ENCODE measurements at regions not wholly inside any gene's neighbourhood (a gene's known extent, or its start where the extent isn't known, plus 50 kb on each side); places are given as distances from the start of the nearest gene placed in this dataset.

DNA sequence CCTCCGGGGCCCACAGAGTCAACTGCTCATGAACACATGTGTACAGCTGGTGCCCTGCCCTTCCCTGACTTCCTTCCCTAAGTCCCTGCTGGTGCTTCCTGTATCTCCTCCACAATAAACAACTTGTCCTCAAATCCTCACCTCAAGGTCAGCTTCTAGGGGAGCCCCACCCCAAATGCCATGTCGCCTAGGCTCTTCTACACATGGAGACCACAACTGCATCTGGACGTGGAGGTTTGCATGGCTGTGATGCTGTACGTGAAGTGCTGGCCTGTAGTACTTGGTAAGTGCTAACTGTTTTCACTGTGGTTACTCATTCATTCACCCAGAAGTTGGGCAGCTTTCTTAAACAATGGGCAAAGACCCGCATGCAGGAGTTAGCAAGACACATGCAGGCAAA is 359.5 kb downstream of the SHANK2 start:
- no peaks in the 10 kb centered on the region for H3K4me1 ChIP-seq
- no peaks in the 10 kb centered on the region for H3K36me3 ChIP-seq
- TF ChIP-seq POLR2A (IDR thresholded peaks at IDR 0.05) (no peak), EP300 (IDR thresholded peaks at IDR 0.05) (no peak)
- TF ChIP-seq, protein P1, sequence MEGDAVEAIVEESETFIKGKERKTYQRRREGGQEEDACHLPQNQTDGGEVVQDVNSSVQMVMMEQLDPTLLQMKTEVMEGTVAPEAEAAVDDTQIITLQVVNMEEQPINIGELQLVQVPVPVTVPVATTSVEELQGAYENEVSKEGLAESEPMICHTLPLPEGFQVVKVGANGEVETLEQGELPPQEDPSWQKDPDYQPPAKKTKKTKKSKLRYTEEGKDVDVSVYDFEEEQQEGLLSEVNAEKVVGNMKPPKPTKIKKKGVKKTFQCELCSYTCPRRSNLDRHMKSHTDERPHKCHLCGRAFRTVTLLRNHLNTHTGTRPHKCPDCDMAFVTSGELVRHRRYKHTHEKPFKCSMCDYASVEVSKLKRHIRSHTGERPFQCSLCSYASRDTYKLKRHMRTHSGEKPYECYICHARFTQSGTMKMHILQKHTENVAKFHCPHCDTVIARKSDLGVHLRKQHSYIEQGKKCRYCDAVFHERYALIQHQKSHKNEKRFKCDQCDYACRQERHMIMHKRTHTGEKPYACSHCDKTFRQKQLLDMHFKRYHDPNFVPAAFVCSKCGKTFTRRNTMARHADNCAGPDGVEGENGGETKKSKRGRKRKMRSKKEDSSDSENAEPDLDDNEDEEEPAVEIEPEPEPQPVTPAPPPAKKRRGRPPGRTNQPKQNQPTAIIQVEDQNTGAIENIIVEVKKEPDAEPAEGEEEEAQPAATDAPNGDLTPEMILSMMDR (IDR thresholded peaks at IDR 0.05): no peak
- H3K9me3 ChIP-seq: peaks cover 0 to 22% (median 5%) of the 10 kb centered on the region in 4 donors
- 47 to 52% methylated on average over 5 of the region's 5 CpGs for WGBS, 2 donors
- H3K27me3 ChIP-seq: no peaks in the 10 kb centered on the region
- no peak overlapping the region for H3K4me3 ChIP-seq
- H3K27ac ChIP-seq: no peak overlapping the region
- DNase-seq (ENCODE audit: low spot score in 2 of 2): no peak

DNA sequence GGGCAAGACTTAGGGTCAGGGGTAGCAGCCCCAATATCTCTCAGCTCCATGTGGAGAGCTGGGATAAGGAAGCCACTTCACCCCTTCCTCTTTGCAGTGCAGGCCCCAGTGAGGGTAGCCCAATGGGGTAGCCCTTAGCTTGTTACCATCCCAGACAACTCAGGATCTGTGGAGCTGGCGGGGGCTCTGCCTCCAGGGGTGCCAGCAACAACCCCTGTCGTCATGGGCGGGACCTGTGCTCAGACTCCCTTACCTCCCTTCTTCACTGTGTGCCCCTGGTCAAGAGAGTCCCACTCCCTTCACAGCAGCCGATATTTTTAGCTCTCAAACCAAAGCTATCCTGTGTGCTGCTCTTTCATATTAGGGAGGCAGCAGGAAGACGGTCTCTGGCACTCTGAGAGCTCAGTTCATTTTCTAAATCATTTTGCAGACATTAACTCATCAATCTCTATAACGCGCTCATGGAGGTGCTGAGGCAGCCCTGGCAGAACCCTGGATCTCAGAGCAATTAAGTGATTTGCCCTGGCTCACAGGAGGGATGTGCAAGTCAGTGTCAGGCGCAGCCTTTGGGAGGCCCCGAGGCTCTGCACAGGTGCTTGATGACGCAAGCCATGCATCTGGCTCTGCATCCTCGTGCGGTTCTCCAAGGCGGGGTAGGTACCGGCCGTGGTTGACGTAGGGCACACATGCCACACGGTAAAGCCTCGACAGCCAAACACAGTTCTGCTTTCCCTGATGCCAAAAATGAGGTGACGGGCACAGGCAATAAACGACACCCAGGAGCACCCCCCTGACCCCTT is 357.6 kb downstream of the SHANK2 start:
- 83% methylated on average over 20 of the region's 20 CpGs for WGBS, 2 donors
- Histone ChIP-seq H3K36me3 (no peaks in the 10 kb centered on the region), H3K27me3 (no peaks in the 10 kb centered on the region), H3K9me3 (peaks cover 0 to 27% (median 8%) of the 10 kb centered on the region in 4 donors), H3K4me1 (no peaks in the 10 kb centered on the region), H3K27ac (no peak overlapping the region), H3K4me3 (no peak overlapping the region)
- DNase-seq (ENCODE audit: low spot score in 2 of 2): no peak
- TF ChIP-seq, protein P1 (IDR thresholded peaks at IDR 0.05): no peak
- no peak for TF ChIP-seq POLR2A (IDR thresholded peaks at IDR 0.05)
- no peak for TF ChIP-seq EP300 (IDR thresholded peaks at IDR 0.05)

DNA sequence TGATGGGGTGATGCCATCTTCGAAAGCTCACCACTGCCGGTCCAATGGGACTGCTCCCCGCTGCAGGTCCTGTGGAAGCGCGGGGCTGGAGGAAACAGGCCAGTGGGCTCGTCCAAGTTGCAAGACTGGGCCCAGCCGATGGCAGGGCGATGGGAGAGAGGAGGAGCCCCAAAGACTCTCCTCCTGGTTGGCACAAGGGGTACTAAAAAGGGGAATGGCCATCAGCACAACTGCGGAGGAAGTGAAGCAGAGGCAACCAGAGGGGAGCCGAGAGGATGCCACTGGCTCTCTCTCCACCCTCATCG is 357.1 kb downstream of the SHANK2 start:
- Histone ChIP-seq H3K27ac (no peak overlapping the region), H3K36me3 (no peaks in the 10 kb centered on the region), H3K27me3 (no peaks in the 10 kb centered on the region), H3K4me1 (no peaks in the 10 kb centered on the region), H3K9me3 (peaks cover 0 to 26% (median 8%) of the 10 kb centered on the region in 4 donors), H3K4me3 (no peak overlapping the region)
- WGBS, 2 donors: 92 to 96% methylated on average over 11 of the region's 11 CpGs
- TF ChIP-seq EP300 (IDR thresholded peaks at IDR 0.05): no peak
- TF ChIP-seq POLR2A (IDR thresholded peaks at IDR 0.05): no peak
- TF ChIP-seq, protein P1 (IDR thresholded peaks at IDR 0.05): no peak
- DNase-seq (ENCODE audit: low spot score in 2 of 2): no peak

DNA sequence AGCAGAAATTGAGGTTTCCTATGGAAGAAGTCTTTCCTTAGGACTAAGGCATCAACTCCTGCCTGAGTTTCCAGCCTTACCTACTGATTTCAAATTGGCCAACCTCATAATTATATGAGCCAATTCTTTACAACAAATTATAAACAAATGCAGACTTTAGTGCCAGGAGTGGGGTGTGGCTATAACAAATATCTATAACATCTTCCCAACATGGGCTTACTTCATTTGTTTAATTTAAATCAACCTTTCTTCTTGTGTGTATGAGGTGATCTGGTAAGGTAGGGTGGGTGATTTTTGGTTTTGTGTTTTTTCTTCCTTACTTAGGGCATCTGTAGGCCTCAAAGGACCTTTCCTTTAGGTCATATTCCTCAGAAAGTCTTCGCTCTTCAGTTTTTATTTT is 354.9 kb downstream of the SHANK2 start:
- Histone ChIP-seq H3K27me3 (no peaks in the 10 kb centered on the region), H3K4me3 (no peak overlapping the region), H3K4me1 (peaks cover 0 to 5% (median 0%) of the 10 kb centered on the region in 4 donors), H3K27ac (no peak overlapping the region), H3K36me3 (no peaks in the 10 kb centered on the region), H3K9me3 (peaks cover 0 to 26% (median 8%) of the 10 kb centered on the region in 4 donors)
- TF ChIP-seq, protein P1 (IDR thresholded peaks at IDR 0.05): no peak
- no peak for TF ChIP-seq POLR2A (IDR thresholded peaks at IDR 0.05)
- TF ChIP-seq EP300 (IDR thresholded peaks at IDR 0.05): no peak
- DNase-seq (ENCODE audit: low spot score in 2 of 2): no peak
- WGBS, 2 donors: 93 to 95% methylated on average over 1 of the region's 1 CpG

DNA sequence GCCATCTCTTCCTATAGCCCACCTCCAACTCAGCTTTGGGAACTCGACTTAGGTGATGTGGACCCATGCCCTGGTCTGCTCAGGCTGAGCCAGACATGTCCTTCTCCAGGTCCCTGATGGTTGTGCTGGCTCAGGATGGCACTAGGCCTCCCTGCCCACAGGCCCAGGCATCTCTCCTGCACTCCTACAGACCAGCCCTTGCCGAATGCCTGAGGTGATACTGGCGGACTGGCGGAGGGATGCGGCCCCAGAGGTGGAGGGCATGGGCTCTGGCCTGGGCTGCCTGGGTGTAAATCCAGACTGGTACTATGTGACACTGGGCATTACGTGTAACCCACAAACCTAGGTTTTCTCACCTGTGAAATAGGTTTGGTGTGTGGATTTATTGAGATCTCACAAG is 352.8 kb downstream of the SHANK2 start:
- Histone ChIP-seq H3K36me3 (no peaks in the 10 kb centered on the region), H3K9me3 (peaks cover 0 to 26% (median 8%) of the 10 kb centered on the region in 4 donors), H3K4me3 (no peak overlapping the region), H3K27me3 (no peaks in the 10 kb centered on the region), H3K27ac (no peak overlapping the region), H3K4me1 (peaks cover 0 to 6% (median 0%) of the 10 kb centered on the region in 4 donors)
- DNase-seq (ENCODE audit: low spot score in 2 of 2): no peak
- no peak for TF ChIP-seq EP300 (IDR thresholded peaks at IDR 0.05)
- TF ChIP-seq, protein P1 (IDR thresholded peaks at IDR 0.05): no peak
- no peak for TF ChIP-seq POLR2A (IDR thresholded peaks at IDR 0.05)
- 86 to 96% methylated on average over 5 to 6 of the region's 6 CpGs for WGBS, 2 donors
